NCI-H2081 (cell line): ENCODE measurements at regions not wholly inside any gene's neighbourhood (a gene's known extent, or its start where the extent isn't known, plus 50 kb on each side); places are given as distances from the start of the nearest gene placed in this dataset.
"Not testable (repeated sequence)": the region's sequence is repeated elsewhere in the genome, so short reads cannot be mapped to it uniquely, and the experiment has no call there.

Experiments
- DNase-seq, 2 experiments: peaks; one replicate each; lab custom pipeline; 2025; lab: John Stamatoyannopoulos, UW

DNA sequence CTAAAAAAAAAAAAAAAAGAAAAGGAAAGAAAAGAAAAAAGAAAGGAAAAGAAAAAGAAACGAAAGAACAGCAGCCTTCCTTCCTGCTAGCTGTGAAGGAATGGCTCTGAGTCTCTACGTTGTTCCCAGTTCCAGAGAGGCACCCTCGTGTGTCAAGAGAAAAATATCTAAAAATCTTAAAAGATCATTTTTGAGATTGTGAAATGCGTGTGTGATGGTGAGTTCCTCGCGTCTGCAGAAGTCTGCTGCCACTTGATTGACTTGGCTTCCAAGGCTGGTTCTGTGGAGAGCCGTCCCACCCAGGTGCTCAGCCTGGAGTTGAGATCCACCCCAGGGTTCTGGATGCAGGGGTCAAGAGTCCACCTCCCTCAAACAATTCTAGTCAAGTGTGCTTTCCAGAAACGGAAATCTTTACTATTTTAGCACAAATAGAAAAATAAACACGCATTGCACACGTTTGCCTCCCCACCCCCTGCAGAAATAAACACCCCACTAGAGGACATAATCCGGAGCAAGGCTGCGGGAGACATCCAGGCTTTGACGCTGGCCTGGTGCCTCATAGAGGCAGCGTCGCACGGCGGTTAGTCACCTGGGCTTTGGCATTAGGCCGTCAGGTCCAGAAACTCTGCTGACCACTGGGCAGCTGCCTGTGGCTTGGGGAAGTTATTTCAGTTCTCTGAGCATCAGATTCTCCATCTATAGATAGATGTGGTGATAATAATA, 265.4 kb downstream of the FAM43A start:
- no peak for DNase-seq

DNA sequence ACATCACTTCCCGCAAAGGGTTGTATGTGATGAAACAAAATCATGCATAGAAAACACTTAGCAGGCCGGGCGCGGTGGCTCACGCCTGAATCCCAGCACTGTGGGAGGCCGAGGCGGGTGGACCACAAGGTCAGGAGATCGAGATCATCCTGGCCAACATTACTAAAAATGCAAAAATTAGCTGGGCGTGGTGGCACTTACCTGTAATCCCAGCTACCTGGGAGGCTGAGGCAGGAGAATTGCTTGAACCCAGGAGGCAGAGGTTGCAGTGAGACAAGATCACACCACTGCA, 265.9 kb downstream of the FAM43A start:
- DNase-seq = not testable (repeated sequence)

GRCh38 chr3:194951931-194952582, 266.4 kb downstream of the FAM43A start:
- DNase-seq = no peak

DNA sequence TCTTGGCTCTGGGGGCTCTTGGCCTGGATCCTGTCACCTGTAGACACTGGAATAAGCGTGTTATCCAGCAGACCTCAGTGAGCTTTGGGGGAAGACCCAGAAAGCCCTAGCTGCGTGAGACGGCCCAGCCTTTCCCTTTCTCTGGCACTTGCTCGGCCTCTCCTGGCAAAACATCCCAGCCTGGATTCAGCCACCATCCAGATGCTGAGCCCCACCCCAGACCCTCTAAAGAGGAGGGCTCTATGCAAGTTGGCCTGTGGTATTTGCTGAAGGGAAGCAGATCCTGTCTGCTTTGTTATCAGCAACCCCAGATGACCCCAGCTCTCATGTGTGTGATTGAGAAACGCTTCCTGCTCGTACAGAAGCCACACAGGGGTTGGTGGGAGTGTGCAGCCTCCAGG, 267.2 kb downstream of the FAM43A start:
- DNase-seq = no peak

DNA sequence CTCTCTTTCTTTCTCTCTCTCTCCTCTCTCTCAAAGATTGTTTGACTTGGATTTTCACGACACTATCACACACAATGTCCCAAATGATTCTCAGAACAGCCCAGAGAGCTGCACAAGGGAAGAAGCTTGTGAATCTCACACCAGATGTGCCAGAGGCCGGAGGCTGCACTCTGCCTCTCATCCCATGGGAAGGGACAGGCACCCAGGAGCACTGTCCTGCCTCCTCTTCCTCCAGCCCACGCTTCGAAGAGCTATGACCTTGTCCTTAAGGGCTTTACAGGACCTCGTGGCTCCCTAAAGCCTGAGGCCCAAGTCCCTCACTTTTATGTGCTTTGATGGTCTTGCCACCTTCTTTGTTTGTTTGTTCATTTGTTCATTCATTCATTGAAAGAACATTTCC, 267.6 kb downstream of the FAM43A start:
- no peak for DNase-seq

DNA sequence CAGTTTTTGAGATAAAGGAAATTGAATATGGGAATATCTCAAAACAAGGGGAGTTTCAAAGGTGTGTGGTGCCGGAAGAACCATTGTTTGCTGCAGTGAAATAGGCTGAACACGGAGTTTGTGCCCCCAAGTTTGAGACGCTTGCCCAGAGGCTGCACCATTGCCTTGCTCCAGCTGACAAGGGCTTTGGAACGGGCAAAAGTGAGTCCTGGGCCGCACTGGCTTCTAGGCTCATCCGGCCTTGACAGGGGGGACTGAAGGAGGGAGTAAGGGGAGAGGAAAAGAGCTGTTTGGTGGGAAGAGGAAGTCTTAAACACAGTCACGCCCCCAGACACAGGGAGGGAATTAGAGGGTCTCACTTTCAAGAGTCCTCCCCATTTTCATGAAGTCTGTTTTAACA, 269.9 kb downstream of the FAM43A start:
- no peak for DNase-seq

- DNase-seq = no peak
Measured at GRCh38 chr3:194955979-194956696, 270.5 kb downstream of the FAM43A start.

DNA sequence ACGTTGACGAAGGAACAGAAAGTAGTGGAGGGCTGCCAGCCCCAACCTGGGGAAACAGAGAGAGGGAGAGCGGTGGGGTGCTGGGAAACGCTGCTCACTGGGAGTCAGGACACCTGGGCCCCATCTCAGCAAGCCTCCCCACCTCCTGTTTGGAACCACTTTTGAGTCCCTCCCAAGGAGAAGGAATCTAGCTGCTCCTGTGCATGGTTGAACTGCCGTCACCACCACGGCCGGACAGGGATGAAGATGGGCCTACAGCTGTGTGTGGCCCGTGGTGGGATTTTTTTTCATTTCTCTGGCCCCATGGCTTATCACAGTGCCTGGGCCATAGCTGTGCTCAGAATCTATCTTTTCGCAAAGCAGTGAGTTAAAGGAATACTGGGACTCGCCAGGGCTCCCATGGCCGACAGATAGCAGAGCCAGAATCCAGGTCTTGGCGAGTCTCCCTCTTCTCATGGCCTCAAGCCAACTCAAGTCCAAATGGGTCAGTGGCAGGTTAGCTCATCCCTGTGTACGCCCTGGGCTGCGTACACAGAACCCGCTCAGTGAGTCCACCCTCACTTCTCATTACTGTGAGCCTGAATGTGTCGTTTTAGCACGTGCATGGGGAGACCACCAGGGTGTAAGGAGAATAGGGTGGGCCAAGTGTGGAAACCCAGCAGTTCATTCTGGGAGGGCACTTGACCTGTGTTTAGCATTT, 271.2 kb downstream of the FAM43A start:
- DNase-seq = no peak

DNA sequence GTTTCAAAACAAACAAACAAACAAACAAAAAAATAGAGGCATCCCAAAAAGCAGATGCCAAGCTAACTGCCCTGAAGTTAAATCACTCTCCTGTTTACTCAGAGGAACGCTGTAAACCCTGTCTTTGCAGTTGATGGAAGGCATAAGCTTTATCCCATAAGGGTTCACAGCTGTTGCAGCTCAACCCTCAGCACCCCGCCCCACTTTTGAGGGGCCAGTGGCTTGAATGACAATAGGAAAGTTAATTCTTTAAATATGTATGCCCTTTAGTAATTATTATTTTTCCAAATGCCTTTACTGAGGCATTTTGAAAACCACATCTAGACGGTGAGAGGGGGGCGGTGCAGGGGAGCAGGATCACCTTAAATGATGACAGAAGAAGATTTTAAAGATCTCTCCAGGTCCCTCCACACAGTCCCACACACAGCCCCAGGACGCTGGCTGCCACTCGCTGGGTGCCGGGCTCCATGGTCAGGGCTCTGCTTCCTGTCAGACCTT, 272.1 kb downstream of the FAM43A start:
- no peak for DNase-seq

DNA sequence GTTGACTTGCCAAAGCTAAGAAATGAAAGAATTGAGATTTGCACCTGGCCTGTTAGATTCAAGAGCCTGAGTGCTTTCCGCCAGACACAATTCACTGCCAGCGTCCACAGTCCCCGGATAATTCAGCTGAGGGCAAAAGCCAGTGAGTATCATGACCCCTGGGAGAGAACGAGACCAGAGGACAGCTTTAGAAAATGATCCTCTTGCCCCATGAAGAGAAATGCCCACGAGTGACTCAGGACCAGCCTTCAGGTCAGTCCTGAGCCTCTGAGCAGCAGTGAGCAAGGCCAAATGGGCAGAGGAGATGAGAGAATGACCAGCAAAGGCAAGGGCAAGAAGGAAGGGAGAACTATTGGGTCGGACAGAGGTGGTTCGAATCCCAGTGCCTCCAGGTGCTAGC, 273.5 kb downstream of the FAM43A start:
- DNase-seq = no peak

GRCh38 chr3:194959666-194960065, 274.0 kb downstream of the FAM43A start:
- not testable (repeated sequence) for DNase-seq

GRCh38 chr3:194960446-194961032, 274.9 kb downstream of the FAM43A start:
- no peak for DNase-seq

GRCh38 chr3:194961149-194961548, 275.5 kb downstream of the FAM43A start:
- DNase-seq = no peak

DNA sequence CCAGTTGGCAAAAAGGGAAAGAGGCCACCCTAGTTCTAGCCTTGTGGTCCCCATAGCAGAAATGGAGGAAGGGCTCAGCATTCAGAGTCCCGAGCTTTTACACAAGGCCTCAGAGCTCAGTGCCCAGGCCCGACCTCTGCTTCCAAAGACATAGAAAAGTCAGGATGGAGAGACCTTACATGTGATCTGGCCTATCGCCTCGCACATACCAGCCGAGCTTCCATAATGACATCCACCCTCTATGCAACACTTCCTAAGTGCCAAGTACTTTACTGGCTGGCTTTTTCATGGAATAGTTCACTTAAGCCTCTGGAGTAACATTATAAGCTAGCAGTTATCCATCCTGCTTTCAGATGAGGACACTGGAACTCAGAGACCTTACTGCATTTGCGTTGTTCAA, 275.9 kb downstream of the FAM43A start:
- DNase-seq = no peak

GRCh38 chr3:194962056-194962455, 276.4 kb downstream of the FAM43A start:
- no peak for DNase-seq

DNA sequence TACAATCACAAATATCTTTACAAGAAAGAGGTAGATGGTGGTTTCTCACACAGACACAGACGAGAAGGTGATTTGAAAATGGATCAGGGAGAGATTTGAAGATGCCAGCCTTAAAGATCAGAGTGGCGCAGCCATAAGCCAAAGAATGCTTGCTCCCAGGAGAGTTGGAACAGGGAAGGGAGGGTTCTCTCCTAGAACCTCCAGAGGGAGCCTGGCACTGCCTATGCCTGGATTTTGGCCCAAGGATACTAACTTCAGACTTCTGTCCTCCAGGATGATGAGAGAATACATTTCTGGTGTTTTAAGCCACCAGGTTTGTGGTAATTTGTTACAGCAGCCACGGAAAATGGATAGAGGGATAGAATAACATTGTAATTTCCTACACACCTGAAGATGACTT, 279.1 kb downstream of the FAM43A start:
- no peak for DNase-seq

DNA sequence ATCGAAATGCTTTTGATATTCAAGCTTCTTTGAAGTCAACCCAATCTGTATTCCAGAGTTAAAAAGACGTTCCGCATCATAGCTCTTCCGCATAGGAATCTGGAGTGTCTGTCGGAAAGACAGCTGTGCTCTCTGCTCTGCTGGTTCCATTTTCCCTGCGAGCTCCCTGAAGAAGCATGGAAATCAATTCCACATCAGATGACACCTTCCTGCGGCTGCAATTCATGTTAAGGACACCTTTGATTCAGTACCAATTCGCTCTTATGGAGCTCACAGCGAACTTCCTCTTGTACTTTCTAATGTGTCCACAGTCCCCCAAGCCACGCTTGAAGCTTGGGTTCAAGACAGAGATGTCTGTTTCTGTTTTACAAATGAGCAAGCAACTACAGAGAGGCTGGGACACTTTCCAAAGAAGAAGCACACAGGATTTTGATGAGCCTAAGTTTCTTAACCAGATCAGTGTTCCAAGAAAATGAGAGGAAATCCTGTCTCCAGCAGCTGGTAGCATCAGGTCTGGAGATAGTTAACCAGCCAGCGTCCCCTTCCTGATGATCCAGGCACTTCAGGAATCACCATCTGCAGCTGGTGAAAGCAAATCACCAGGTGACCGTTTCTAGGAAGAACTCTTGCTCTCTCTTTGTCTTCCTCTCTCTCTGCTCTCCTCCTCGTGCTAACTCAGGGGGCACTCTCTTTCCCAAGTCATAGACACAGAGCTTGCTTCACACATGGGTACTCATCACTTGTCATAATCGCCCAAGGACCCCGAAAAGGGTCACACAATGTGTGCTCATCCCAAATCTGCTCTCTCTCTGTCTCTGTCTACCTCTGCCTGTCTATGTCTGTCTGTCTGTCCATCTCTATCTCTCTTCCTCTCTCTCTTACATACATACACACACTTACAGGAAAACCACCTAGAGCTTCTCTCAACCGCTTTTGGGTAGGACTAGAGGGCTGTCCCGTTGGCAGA, 281.8 kb downstream of the FAM43A start:
- no peak for DNase-seq

DNA sequence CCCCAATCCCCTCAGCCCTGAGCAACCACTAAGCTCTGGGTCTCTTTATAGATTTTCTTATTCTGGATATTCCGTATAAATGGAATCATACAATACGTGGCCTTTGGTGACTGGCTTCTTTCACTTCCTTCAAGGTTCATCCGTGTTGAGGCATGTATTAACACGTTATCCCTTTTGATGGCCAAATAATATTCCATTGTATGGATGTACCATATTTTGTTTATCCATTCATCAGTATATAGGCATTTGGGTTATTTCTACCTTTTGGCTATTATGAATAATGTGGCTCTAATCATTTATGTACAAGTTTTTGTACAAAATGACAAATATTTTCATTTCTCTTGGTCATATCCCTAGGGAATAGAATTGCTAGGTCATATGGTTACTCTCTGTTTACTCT, 284.4 kb downstream of the FAM43A start:
- no peak for DNase-seq

DNA sequence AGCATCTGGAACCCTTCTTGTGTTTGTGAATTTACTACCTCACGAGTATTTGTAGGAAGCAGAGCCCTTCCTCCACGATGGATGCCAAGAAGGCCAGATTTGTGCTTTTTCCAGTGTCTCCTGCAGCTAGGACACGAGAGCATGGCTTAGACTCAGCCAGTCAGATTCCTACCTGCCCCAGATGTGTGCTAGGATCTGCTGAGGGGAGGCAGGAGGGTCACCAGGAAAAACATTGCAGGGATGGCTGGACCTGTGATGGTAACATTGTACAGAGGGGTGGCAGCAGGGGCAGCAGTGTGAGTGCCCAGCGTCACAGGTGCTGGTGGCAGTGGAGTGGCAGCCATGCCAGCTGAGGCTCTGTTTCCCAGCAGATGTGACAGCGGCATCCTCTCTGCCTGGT, 285.3 kb downstream of the FAM43A start:
- DNase-seq = no peak

DNA sequence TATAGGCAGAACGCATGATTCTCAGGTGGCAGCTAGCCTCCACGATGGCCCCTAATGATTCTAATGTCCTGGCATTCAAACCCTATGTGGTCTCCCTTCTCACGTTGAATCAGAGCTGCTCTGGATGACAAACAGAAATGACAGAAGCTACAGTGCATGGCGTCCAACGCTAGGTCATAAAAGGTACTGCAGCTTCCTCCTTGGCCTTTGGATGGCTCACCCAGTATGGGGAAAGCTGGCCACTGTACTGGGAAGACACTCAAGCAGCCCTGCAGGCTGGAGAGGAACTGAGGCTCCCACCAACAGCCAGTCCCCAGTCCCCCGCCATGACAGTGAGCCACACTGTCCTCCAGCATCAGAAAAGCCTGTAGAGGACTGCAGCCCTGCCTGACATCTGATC, 286.3 kb downstream of the FAM43A start:
- DNase-seq = no peak

DNA sequence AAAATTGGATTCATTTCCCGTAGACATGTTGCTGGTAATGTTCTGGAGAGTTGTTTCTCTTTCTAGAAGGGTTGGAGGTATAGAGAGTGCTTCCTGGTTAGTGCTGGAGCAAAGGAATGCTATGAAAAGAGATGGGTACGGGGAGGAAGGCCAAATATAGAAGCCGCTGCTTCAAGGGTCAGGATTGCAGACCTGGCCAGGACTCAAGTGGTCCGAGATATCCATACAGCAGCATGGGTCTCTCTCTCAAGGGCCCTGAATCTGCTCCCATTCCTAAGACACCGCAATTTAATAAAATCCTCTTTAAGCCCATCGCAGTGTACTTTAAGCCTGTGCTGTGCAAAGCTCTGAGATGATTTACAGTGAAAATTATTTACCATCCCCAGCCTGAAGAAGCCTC, 287.0 kb downstream of the FAM43A start:
- no peak for DNase-seq
